Stimulated activated CD4-positive, alpha-beta T cell treated with anti-CD3 and anti-CD28 coated beads, Interleukin-4, amount 100 ng/mL, for 1 hour (primary cell): ENCODE measurements at regions not wholly inside any gene's neighbourhood (a gene's known extent, or its start where the extent isn't known, plus 50 kb on each side); places are given as distances from the start of the nearest gene placed in this dataset.

Experiments
- DNase-seq: peaks from one replicate; pipeline ENCODE4 v3.0.0-alpha.2; 2020

DNA sequence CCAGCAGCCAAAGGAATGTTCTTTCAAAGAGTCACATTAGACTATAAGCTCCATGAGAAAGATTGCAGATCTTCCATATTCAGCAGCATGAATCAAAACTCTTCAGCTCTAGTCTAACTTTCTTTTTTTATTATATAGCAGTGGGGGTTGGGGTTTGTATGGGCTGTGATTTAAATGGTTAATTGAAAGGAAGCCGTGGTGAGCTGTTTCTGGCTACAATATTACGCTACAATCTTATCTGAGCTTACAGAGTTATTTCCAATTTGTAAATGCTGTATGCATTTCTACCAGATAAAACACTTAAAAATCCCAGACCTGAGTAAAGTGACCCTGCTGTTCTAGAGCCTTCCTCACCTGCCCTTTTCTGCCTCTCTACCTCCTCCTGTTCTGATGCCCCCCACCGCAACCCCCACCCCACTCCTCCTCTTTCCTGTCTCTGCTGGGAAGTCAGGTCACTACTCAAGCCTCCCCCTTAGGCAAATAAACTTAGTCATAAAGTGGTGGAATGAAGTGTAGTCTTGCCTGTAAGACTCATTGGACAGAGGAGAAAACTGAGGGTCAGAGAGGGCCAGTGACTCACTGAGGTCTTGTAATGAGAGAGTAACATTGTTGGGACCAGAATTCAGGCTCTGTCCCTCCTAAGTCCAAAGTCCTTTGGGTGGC, 1089.5 kb downstream of the BCL11B start:
- DNase-seq = peak; percentile 63

DNA sequence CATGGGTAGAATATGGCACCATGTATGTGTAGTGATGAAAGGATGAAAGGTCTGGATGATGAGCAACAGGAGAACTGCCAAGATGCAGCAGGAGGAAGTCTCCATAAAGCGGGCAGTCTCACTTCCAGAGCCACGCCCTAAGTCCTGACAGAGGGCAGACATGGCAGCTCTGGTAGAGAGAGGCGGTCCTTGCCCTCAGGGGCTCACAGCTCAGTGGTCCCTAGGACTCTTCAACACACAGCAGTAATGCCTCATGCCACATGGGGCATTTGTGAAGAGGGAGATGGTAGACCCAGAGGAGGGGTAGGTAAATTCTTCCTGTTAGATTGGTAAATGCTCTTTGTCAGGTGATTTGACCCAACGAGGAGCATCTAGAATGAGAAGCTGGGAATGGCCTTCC, 1088.4 kb downstream of the BCL11B start:
- DNase-seq = no peak

DNA sequence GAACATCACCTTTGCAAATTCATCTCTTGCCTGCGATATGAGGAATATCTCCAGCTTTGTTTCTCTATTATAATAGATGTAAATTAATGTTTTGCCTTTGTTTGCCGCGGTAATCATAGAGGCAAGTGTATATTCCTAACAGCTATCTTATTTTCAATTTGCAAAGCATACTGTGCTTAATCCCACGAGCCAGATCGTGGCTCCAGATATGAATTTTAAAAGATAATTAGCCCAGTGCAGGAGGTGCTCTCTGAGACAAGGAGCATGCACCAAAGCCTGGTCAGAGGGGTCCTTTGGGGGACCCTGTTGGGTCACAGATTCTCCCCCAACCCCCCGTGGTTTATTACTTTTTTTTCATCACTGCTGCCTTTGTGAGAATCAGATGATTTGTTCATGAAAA, 1087.5 kb downstream of the BCL11B start:
- no peak for DNase-seq

DNA sequence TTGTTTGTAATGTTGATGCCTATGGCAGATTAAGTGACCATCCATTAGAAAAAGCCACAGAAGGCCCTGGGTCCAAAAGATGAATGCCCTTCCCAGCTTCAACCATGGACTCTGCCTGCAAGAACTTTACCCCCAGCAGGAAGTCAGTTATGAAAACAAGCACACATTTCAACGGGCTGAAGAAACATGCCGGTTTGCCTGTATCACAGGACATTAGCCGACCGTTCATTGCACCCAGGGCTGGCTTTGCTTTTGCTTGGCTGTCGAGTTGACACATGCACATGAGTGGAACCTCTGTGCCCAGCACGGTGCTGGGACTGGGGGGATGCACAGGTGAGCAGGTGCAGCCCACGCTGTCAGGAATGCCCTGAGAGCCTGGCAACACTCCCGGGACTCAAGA, 1087.0 kb downstream of the BCL11B start:
- DNase-seq = no peak

GRCh38 chr14:98186140-98186539, 1085.9 kb downstream of the BCL11B start:
- DNase-seq = no peak

- no peak for DNase-seq
These were observed 1084.7 kb downstream of the BCL11B start for GRCh38 chr14:98187281-98187680.

DNA sequence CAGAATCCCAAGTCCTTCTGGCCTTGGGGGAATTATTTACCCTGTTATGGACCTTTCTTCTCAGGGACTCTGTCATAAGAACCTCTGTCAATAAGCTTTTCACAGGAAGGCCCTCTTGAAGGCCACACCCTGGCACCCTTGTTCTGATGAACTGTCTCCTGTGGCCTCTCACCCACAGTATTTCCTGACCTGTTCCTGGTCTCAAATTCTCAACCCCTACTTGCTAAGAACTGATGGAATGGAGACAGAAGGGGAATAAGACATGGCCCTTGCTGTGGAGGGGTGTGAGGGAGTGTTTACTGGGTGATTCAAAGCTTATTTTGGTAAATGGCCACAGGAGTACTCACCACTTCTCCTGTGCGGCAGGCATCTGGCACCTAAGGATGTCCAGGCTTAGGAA, 1082.9 kb downstream of the BCL11B start:
- DNase-seq = no peak

GRCh38 chr14:98189511-98189910, 1082.5 kb downstream of the BCL11B start:
- DNase-seq = no peak

DNA sequence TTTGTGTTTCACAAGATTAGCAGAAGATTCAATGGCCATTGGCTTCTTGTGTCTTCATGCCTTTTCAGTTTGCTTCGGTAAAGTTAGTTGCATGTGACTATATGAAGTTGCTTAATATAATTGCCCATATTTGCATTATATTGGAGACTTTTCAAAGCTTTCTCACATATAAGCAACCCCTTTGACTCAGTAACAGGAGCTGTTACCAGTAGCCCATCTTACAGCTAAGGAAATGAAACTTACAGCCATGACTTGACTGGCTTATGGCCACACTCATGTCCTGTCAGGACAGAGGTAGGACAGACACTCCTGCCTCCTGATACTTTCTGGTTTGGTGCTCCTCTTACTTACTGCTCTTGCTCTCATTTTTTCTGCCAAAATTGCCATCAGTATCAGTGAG, 1082.1 kb downstream of the BCL11B start:
- no peak for DNase-seq

- DNase-seq = no peak
These were observed 1079.1 kb downstream of the BCL11B start for GRCh38 chr14:98192946-98193345.

DNA sequence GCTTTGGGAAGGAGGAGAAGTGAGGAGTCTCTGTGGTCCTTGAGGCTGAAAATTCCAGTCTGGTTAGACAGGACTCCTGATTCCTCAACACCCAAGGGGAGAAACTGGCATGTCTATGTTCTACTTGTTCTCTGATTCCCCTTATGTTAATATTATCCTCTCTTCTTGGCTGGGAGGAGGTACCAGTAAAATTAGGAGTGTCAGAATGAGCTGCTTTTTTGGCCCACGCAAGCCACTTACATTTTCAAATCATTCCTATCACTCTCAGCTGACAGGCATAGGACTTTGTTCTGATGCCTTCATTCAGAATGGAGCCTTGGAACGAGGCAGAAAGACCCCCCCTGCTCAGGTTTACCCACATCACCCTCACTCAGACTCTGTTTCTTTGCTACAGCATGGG, 1077.2 kb downstream of the BCL11B start:
- DNase-seq = no peak

DNA sequence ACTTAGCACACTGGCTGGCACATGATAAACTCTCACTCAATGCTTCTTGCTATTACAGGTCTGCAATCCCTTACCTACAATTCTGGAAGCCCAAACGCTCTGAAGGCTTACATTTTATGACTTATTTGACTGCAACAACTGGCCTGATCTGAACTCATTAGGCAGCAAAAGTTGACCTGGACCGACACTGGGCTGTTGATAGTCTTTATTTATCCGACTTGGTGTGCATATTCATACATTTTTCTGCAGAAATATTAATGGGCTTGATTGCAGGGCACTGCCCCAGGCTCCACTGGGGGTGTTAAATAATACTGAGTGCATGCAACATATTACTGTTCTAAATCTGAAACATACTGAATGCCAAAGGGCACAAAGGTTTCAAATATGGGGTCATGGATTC, 1076.7 kb downstream of the BCL11B start:
- DNase-seq = no peak

DNA sequence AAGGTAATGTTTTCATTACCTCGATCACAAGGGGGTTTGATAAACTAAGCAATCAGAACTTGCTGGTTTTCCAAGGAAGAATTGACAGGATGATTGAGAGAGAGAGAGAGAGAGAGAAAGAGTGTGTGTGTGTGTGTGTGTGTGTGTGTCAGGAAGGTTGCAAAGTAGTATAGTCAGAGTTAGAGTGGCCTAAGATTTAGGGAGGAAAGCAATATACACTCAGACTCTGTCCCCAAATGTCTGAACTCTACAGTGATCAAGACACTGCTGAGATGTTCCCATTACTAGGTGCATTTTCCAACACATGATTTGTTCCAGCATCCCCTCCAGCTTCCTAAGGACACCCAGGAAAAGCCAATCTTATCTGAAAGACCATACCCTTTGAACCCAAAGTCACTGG, 1074.1 kb downstream of the BCL11B start:
- no peak for DNase-seq

- DNase-seq = no peak
These were observed 1073.6 kb downstream of the BCL11B start for GRCh38 chr14:98198385-98198784.

GRCh38 chr14:98200601-98201000, 1071.4 kb downstream of the BCL11B start:
- DNase-seq = no peak

DNA sequence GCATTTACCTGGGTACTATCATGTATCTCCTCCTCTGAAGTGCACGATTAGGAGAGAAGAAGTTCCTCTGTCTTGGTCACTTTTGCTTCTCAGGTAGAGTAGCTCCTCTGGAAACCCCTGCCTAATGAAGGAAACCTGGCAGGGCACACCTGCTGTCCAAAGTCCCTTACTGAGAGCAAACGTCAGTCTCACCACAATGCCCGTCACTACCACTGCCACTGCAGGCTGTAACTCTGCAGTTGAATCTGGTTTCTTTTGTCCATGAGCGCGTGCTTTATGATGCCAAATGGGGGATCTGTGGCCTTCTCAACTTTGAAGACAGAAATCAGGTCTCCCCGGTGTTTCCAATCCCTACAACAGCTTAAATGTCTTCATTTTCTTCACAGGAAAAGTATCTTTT, 1068.6 kb downstream of the BCL11B start:
- no peak for DNase-seq

GRCh38 chr14:98204139-98204538, 1067.9 kb downstream of the BCL11B start:
- no peak for DNase-seq

DNA sequence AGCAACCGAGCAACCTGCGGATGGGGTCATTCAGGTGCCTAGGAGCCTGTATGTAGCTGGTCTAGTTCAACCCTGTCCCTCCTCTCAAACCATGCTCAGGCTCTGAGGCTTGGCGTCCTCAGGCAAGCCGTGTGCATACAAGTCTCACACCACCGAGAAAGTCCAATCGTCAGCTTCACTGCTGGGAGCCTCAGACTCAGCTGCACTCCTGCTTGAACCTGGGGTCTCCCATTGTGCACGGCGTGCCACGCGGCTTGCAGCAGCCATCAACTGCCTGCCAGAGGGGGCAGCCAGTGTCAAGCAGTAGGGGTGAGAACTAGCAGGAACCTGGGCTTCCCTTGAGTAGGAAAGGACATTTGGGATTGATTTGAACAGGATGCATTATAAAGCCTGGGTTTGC, 1064.6 kb downstream of the BCL11B start:
- no peak for DNase-seq

GRCh38 chr14:98208211-98208611, 1063.8 kb downstream of the BCL11B start:
- no peak for DNase-seq

DNA sequence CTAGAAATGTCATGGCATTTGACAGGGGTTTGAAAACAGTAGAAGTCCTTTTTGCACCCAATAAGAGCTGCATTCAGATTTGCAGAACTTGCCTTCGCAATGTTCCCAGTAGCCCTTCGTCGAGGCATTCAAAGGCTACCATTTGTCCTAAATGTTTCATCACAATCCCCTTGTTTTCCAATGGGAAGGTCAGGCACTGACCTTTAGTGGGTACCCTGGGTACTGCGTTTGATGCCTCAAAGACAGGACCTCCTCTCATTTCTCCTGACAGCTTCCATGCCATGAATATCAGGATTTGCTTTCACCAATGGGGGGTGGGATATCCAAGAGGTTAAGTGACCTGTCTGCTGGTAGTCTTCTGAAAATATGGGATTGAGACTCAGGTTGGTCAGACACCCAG, 1063.1 kb downstream of the BCL11B start:
- no peak for DNase-seq

DNA sequence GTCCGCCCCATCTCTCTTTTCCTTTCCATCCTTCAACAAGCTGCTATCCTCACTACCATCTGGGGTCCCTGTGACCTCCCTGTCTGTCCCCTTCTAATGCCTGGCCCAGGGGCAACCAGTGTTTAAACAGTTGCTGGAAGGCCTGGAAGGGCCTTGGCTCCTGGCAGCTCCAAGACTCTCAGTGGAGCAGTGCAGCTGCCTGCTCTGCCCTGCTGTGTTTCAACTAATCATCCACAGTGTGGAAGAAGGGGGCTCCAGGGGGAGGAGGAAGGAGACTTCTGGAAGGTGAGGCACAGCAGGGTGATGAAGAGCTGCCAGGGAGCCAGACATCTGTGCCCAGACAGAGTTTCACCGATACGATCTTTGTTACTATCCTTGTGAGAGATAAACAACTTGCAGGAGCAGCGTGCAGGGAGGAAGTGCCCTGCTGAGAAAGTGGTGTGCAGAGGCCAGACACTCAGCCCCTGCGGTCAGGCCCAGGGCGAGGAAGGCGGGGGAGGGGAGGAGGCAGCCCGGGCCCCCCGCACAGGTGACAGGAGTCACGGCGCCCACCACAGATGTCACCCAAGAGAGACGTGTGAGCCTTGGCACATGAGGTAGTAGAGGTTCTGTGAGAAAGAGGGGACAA, 1061.8 kb downstream of the BCL11B start:
- peak; percentile 46 for DNase-seq

- DNase-seq = no peak
These were observed 1054.5 kb downstream of the BCL11B start for GRCh38 chr14:98217530-98217929.

DNA sequence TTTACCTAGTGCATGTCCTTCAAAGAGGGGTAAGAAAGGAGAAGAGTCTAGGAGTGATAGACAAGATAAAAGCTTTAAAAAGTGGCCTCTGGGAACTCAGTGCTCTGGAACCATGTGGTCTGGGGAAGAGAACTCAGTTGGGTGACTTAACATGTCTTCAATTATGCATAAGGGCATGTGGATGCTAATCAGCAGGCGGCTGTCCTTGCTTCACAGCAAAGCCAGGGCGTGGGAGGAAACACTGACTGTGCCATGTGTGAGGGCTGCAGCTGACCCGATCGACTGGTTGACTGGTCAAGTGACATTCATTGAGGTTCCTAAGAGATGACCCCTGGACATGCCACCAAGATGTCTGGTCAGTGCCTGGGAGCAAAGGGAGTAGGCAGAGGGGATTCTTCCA, 1053.8 kb downstream of the BCL11B start:
- no peak for DNase-seq

GRCh38 chr14:98219638-98220037, 1052.4 kb downstream of the BCL11B start:
- DNase-seq = no peak

- DNase-seq = no peak
These were observed 1048.9 kb downstream of the BCL11B start for GRCh38 chr14:98223106-98223505.
